PC-9 (cell line): ENCODE measurements at regions not wholly inside any gene's neighbourhood (a gene's known extent, or its start where the extent isn't known, plus 50 kb on each side); places are given as distances from the start of the nearest gene placed in this dataset.

ENCODE experiments used
- BruUV-seq: library from RNA; stranded (reverse); fragments of 400-500 nt; replicated peaks from 2 replicates; lab custom pipeline; 2021; lab: Mats Ljungman, UMichigan
- CTCF ChIA-PET: fragments of 300-600 bp; sonication (Branson Sonifier 250); formaldehyde crosslinking; loops from one replicate; lab custom pipeline; 2022; ENCODE audit warnings: antibody characterized with exemption; lab: Charles Lee
- POLR2A ChIA-PET: fragments of 300-600 bp; sonication (Branson Sonifier 250); formaldehyde crosslinking; loops from one replicate; lab custom pipeline; 2022; ENCODE audit warnings: antibody characterized with exemption; ENCODE audit not compliant: unreplicated experiment; lab: Charles Lee
- DNase-seq, 2 experiments: peaks; one replicate each; pipeline versions ENCODE4 v3.0.0 to v3.0.0-alpha.2; 2015 to 2022; ENCODE audit warnings: mixed read lengths in 1 of 2
- H2AFZ ChIP-seq: fragments of 200-600 bp; sonication (generic); 2 replicates; pipeline ENCODE4 v1.8.1; 2017; ENCODE audit warnings: antibody characterized with exemption
- H3F3A ChIP-seq: fragments of 200-600 bp; sonication (generic); 2 replicates; pipeline ENCODE4 v1.8.1; 2017; ENCODE audit warnings: antibody characterized with exemption, mild to moderate bottlenecking, low read depth; ENCODE audit not compliant: insufficient read depth
- H3K27ac ChIP-seq: fragments of 200-600 bp; sonication (generic); 2 replicates; pipeline ENCODE4 v1.6.1; 2016; ENCODE audit warnings: mixed run types
- H3K27me3 ChIP-seq: fragments of 200-600 bp; sonication (generic); 2 replicates; pipeline ENCODE4 v1.6.1; 2016; ENCODE audit warnings: low read depth, mixed run types; ENCODE audit not compliant: insufficient read depth
- H3K36me3 ChIP-seq: fragments of 200-600 bp; sonication (generic); 2 replicates; pipeline ENCODE4 v1.6.1; 2016; ENCODE audit warnings: low read depth, mixed run types
- H3K4me1 ChIP-seq: fragments of 200-600 bp; sonication (generic); replicated peaks from 2 replicates; pipeline ENCODE4 v1.6.1; 2016; ENCODE audit warnings: mixed run types; ENCODE audit not compliant: insufficient read depth
- H3K4me2 ChIP-seq: fragments of 200-600 bp; sonication (generic); 2 replicates; pipeline ENCODE4 v1.6.1; 2017; ENCODE audit warnings: mixed run types
- H3K4me3 ChIP-seq: fragments of 200-600 bp; sonication (generic); 2 replicates; pipeline ENCODE4 v1.6.1; 2016; ENCODE audit warnings: mixed run types
- H3K79me2 ChIP-seq: fragments of 200-600 bp; sonication (generic); 2 replicates; pipeline ENCODE4 v1.6.1; 2017; ENCODE audit warnings: low read depth, mixed run types
- H3K9me2 ChIP-seq: fragments of 200-600 bp; sonication (generic); 2 replicates; pipeline ENCODE4 v1.8.1; 2017; ENCODE audit warnings: mild to moderate bottlenecking; ENCODE audit not compliant: insufficient read depth
- H3K9me3 ChIP-seq: fragments of 200-600 bp; sonication (generic); 2 replicates; pipeline ENCODE4 v1.8.1; 2016; ENCODE audit warnings: low read depth; ENCODE audit not compliant: insufficient read depth
- H4K20me1 ChIP-seq: fragments of 200-600 bp; sonication (generic); 2 replicates; pipeline ENCODE4 v1.8.1; 2017; ENCODE audit not compliant: insufficient read depth
- CTCF ChIP-seq: fragments of 200-600 bp; sonication (generic); conservative IDR thresholded peaks from 2 replicates; pipeline ENCODE4 v1.6.1; 2017; ENCODE audit warnings: mixed run types, antibody characterized with exemption, mild to moderate bottlenecking, moderate library complexity
- EZH2 ChIP-seq: fragments of 200-600 bp; sonication (generic); IDR thresholded peaks from 2 replicates; pipeline ENCODE4 v1.8.0; 2017; ENCODE audit warnings: antibody characterized with exemption, low read depth
- intact Hi-C: fragments of 100-400 bp; cut with micrococcal nuclease; formaldehyde crosslinking; loops from one replicate; pipeline ENCODE4 v1.10.0; 2022; ENCODE audit not compliant: unreplicated experiment

DNA sequence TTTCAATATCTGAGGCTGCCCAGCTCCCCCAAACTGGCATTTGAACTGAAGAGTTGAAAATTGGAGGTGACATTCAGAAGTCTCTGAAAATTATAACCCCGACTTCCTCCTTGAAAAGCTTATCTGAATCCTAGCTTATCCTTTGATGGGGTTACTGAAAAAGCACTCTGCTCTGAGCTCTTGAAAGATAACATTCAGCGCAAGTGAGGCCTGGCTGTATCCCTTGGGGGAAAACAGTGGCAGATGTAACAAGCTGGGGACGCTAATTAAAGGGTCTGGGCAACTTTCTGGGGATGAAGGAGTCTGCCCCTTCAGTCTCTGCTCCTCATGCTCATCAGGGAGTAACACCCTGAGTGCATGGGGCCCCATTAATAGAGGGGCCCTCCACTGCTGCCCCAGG is 402.0 kb upstream of the CADM1 start:
- Histone ChIP-seq H3F3A (no peaks in the 10 kb centered on the region), H3K4me1 (no peaks in the 10 kb centered on the region), H3K9me2 (no peaks in the 10 kb centered on the region), H3K9me3 (no peaks in the 10 kb centered on the region), H3K4me2 (no peak overlapping the region), H4K20me1 (no peaks in the 10 kb centered on the region), H3K4me3 (no peak overlapping the region), H3K27me3 (peaks cover 33% of the 10 kb centered on the region), H3K27ac (no peak overlapping the region), H3K36me3 (no peaks in the 10 kb centered on the region), H3K79me2 (no peaks in the 10 kb centered on the region), H2AFZ (no peak overlapping the region)
- ChIA-PET POLR2A (no interaction called here), CTCF (no interaction called here)
- no TSS peak for BruUV-seq
- DNase-seq, result no peak
- TF ChIP-seq EZH2 (no peak), CTCF (no peak)
- intact Hi-C loops, result no loop called here

- ChIA-PET POLR2A (no interaction called here), CTCF (no interaction called here)
- no peaks in the 10 kb centered on the region for H4K20me1 ChIP-seq
- H2AFZ ChIP-seq, result no peak overlapping the region
- H3K9me2 ChIP-seq, result no peaks in the 10 kb centered on the region
- peaks cover 33% of the 10 kb centered on the region for H3K27me3 ChIP-seq
- H3K27ac ChIP-seq, result no peak overlapping the region
- H3K4me2 ChIP-seq, result no peak overlapping the region
- H3K4me1 ChIP-seq, result no peaks in the 10 kb centered on the region
- no TSS peak for BruUV-seq
- no peaks in the 10 kb centered on the region for H3F3A ChIP-seq
- TF ChIP-seq EZH2 (no peak), CTCF (no peak)
- no peaks in the 10 kb centered on the region for H3K79me2 ChIP-seq
- H3K4me3 ChIP-seq, result no peak overlapping the region
- H3K9me3 ChIP-seq, result no peaks in the 10 kb centered on the region
- no peak for DNase-seq
- no peaks in the 10 kb centered on the region for H3K36me3 ChIP-seq
- intact Hi-C loops, result no loop called here
These were observed 401.3 kb upstream of the CADM1 start for GRCh38 chr11:115905341-115906000.

DNA sequence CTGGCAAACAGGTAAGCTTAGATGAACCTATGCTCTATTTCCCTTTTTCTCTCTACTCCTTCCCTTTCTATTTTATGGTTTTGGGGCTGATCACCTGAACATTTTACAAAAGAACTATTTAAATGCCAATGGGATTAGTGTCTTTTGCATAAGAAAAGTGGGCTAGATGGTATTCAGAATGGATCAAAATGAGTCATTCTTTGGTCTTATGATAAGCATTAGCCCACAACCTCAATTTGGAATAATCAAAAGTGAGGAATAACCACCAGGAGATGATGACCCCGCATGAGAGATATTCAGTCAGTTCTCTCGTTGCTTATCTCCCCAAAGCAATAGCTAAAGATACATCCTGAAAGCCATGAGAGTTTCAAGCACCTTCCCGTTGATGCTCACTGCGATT is 399.0 kb upstream of the CADM1 start:
- TF ChIP-seq EZH2, result no peak
- no peak for TF ChIP-seq CTCF
- no peaks in the 10 kb centered on the region for H3F3A ChIP-seq
- intact Hi-C loops, result no loop called here
- H2AFZ ChIP-seq, result no peak overlapping the region
- no peak overlapping the region for H3K27ac ChIP-seq
- H3K79me2 ChIP-seq, result no peaks in the 10 kb centered on the region
- ChIA-PET CTCF (no interaction called here), POLR2A (no interaction called here)
- no peaks in the 10 kb centered on the region for H4K20me1 ChIP-seq
- no TSS peak for BruUV-seq
- H3K4me3 ChIP-seq, result no peak overlapping the region
- no peaks in the 10 kb centered on the region for H3K9me2 ChIP-seq
- no peak overlapping the region for H3K4me2 ChIP-seq
- no peaks in the 10 kb centered on the region for H3K36me3 ChIP-seq
- H3K27me3 ChIP-seq, result peaks cover 33% of the 10 kb centered on the region
- H3K9me3 ChIP-seq, result no peaks in the 10 kb centered on the region
- DNase-seq, result no peak
- H3K4me1 ChIP-seq, result no peaks in the 10 kb centered on the region
